ENCODE measurements at regions not wholly inside any gene's neighbourhood (a gene's known extent, or its start where the extent isn't known, plus 50 kb on each side); places are given as distances from the start of the nearest gene placed in this dataset.

GRCh38 chr6:37578104-37578503, 78.4 kb upstream of the CCDC167 start:
- TF ChIP-seq EZH2 (IDR thresholded peaks at IDR 0.05) = no peak
- TF ChIP-seq POLR2AphosphoS5 (IDR thresholded peaks at IDR 0.05; ENCODE audit: borderline replicate concordance, low read depth, low read length) = no peak
